ENCODE measurements at regions not wholly inside any gene's neighbourhood (a gene's known extent, or its start where the extent isn't known, plus 50 kb on each side); places are given as distances from the start of the nearest gene placed in this dataset.

- TF ChIP-seq GATA3 (IDR thresholded peaks at IDR 0.05; ENCODE audit: low read depth, low read length) (no peak), GATA2 (IDR thresholded peaks at IDR 0.05; ENCODE audit: low read depth, low read length) (no peak)
Measured at GRCh38 chr10:120799849-120800248, 51.3 kb upstream of the WDR11 start.

Data from SH-SY5Y (cell line).